ENCODE measurements at regions not wholly inside any gene's neighbourhood (a gene's known extent, or its start where the extent isn't known, plus 50 kb on each side); places are given as distances from the start of the nearest gene placed in this dataset.
"Not testable (repeated sequence)": the region's sequence is repeated elsewhere in the genome, so short reads cannot be mapped to it uniquely, and the experiment has no call there.

DNA sequence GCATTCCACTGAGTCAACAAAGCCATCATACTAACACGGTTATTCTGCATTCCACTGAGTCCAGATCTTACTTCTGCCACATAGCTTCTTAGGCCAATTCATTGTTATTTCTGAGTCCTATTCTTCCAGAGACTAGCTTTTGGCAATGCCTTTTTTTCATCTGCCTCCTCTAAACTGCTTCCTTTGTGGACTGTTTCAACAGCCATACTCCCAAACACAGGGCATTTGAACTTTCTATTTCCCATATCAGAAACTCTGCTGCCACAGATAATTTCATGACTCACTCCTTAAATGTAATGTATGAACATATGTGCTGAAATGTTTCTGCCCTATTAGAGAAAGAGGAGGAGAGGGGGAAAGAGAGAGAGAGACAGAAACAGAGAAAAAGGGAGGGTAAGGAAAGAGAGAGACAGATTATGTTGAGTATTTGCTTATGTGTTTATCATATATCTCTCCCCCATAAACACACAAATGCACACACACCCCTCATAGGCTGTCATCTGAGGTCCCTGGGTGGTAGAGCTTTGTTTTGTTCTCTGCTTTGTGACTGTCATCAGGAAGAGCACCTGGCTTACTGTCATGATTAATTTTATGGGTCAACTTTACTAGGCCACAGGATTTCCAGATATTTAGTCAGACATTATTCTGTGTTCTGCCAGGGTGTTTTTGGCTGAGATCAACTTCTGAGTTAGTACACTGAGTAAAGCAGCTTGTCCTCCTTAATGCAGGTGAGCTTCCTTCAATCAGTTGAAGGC lies 308.0 kb upstream of the KCND2 start:
- H3K4me3 ChIP-seq (replicated peaks; ENCODE audit: low read depth, low read length), result no peak overlapping the region
- TF ChIP-seq, protein P1, sequence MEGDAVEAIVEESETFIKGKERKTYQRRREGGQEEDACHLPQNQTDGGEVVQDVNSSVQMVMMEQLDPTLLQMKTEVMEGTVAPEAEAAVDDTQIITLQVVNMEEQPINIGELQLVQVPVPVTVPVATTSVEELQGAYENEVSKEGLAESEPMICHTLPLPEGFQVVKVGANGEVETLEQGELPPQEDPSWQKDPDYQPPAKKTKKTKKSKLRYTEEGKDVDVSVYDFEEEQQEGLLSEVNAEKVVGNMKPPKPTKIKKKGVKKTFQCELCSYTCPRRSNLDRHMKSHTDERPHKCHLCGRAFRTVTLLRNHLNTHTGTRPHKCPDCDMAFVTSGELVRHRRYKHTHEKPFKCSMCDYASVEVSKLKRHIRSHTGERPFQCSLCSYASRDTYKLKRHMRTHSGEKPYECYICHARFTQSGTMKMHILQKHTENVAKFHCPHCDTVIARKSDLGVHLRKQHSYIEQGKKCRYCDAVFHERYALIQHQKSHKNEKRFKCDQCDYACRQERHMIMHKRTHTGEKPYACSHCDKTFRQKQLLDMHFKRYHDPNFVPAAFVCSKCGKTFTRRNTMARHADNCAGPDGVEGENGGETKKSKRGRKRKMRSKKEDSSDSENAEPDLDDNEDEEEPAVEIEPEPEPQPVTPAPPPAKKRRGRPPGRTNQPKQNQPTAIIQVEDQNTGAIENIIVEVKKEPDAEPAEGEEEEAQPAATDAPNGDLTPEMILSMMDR (IDR thresholded peaks at IDR 0.05; ENCODE audit: low read length, missing control alignments), result no peak
- peak; percentile 70 for DNase-seq (ENCODE audit: low read depth)

DNA sequence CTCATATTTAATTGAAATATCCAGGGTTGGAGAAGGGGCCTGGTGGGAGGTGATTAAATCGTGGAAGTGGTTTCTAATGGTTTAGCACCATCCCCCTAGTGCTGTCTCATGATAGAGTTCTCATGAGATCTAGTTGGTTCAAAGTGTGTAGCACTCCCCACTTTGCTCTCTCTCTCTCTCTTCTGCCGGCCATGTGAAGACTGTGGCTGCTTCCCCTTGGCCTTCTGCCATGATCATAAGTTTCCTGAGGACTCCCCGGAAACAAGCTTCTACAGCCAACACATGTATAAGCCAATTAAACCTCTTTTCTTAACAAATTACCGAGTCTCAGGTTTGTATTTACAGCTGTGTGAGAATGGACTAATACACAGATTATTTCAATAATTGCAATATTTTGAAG lies 305.8 kb upstream of the KCND2 start:
- DNase-seq (ENCODE audit: low read depth), result no peak
- no peak overlapping the region for H3K4me3 ChIP-seq (replicated peaks; ENCODE audit: low read depth, low read length)
- TF ChIP-seq, protein P1 (IDR thresholded peaks at IDR 0.05; ENCODE audit: low read length, missing control alignments), result no peak

DNA sequence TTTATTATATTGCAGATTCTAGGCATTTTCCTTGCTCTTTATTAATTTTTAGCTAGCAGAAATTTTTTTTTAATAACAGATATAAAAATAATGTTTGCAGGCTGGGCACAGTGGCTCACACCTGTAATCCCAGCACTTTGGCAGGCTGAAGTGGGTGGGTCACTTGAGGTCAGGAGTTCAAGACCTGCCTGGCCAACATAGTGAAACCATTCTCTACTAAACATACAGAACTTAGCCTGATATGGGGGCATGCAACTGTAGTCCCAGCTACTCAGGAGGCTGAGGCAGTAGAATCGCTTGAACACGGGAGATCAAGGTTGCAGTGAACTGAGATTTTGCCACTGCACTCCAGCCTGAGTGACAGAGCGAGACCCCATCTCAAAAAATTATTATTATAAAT lies 304.6 kb upstream of the KCND2 start:
- H3K4me3 ChIP-seq (replicated peaks; ENCODE audit: low read depth, low read length); DNase-seq (ENCODE audit: low read depth): not testable (repeated sequence)

DNA sequence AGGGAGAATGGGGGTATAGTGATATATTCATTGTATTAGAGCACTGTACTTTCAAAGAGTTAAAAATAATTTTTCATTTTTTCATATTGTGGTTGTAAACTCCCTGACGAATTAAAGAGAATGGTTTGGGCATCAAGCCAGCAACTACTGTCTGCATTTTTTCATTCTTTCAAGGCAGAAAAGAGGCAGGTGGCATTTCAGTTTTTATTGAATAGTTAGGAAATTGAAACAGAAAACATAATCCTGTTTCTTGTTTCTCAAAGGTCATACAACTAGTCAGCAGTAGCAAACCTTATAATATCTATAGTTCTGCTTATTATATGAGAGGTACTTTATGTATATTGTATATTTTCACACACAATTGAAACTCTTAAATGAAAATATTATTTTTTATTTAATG lies 303.9 kb upstream of the KCND2 start:
- TF ChIP-seq, protein P1 (IDR thresholded peaks at IDR 0.05; ENCODE audit: low read length, missing control alignments), result no peak
- peak; percentile 37 for DNase-seq (ENCODE audit: low read depth)
- no peak overlapping the region for H3K4me3 ChIP-seq (replicated peaks; ENCODE audit: low read depth, low read length)

DNA sequence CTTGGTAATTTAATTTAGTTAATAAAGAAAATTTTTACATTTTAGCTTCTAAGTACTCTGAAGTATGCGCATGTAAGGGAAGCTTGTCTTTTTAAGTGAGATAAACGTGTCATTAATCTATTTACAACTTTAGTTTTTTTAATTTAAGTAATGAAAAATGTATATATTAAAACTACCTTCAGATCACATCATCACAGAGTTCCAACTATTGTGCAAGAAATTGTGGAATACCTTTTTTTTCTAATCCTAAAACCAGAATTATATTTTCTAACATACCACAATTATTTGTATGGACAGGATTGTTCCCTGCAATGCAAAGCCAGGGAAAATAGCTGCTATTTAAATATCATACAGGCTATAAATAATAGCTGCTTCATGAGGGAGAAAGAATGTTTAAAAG lies 303.2 kb upstream of the KCND2 start:
- TF ChIP-seq, protein P1 (IDR thresholded peaks at IDR 0.05; ENCODE audit: low read length, missing control alignments), result no peak
- DNase-seq (ENCODE audit: low read depth), result no peak
- H3K4me3 ChIP-seq (replicated peaks; ENCODE audit: low read depth, low read length), result no peak overlapping the region

DNA sequence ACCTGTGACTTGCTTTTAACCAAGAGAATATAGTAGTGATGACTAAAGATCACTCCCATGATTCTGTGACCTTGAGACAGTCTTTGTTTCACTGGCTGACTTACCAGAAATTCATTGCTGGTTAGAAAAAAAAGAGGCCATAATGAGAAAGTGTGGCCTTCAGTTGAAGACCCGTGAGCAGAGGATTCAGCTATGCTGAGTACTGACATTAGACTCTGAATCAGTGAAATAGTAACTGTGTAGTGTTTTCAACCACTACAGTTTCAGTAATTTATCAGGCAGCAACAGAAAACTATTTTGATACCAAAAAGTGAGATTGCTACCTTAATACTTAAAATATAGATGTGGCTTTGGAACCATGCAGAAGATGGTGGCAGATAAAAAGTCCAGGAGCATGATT lies 298.0 kb upstream of the KCND2 start:
- TF ChIP-seq, protein P1 (IDR thresholded peaks at IDR 0.05; ENCODE audit: low read length, missing control alignments), result no peak
- peak; percentile 11 for DNase-seq (ENCODE audit: low read depth)
- H3K4me3 ChIP-seq (replicated peaks; ENCODE audit: low read depth, low read length), result no peak overlapping the region

DNA sequence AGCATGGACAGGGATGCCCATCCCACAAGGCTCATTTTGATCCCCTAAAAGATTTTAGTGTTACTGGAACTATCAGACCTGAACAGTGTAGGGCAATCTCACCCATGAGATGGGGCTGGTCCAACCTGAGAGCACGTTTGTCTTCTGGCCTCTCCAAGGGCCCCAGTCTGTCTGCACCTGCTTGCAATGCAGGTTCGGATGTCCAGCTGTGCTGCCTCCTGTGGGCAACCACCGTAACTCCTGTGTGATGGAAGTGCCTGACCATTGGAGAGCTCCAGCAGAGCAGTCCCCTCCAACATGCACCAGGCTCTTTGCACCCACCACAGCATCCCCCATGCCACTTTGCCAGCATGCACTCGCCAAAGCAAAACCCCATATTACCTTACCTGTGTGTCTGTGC lies 290.1 kb upstream of the KCND2 start:
- TF ChIP-seq, protein P1 (IDR thresholded peaks at IDR 0.05; ENCODE audit: low read length, missing control alignments), result no peak
- no peak for DNase-seq (ENCODE audit: low read depth)
- no peak overlapping the region for H3K4me3 ChIP-seq (replicated peaks; ENCODE audit: low read depth, low read length)
